ENCODE measurements at regions not wholly inside any gene's neighbourhood (a gene's known extent, or its start where the extent isn't known, plus 50 kb on each side); places are given as distances from the start of the nearest gene placed in this dataset.
A peak's percentile ranks its signal among the peaks of the same experiment; 100 is the strongest.

- Histone ChIP-seq H3K4me3 (no peak overlapping the region), H3K4me1 (no peaks in the 10 kb centered on the region), H3K36me3 (no peaks in the 10 kb centered on the region), H3K27ac (no peak overlapping the region), H3K9me3 (no peaks in the 10 kb centered on the region), H3K27me3 (no peaks in the 10 kb centered on the region)
- ATAC-seq = no peak
- 77 to 82% methylated on average over 3 of the region's 3 CpGs for WGBS, 2 donors (ENCODE audit: low coverage in 1 of 2)
- TF ChIP-seq POLR2A (IDR thresholded peaks at IDR 0.05) = no peak
- TF ChIP-seq CTCF (IDR thresholded peaks at IDR 0.05) = no peak
- TF ChIP-seq POLR2AphosphoS5 (IDR thresholded peaks at IDR 0.05) = no peak
- no peak for TF ChIP-seq EP300 (IDR thresholded peaks at IDR 0.05)
These were observed 156.7 kb upstream of the FAM241A start for GRCh38 chr4:111988514-111988913.

GRCh38 chr4:111989817-111990216 lies 155.4 kb upstream of the FAM241A start:
- 10 to 63% methylated on average over 1 of the region's 1 CpG for WGBS, 2 donors (ENCODE audit: low coverage in 1 of 2)
- no peak for TF ChIP-seq POLR2A (IDR thresholded peaks at IDR 0.05)
- TF ChIP-seq CTCF (IDR thresholded peaks at IDR 0.05) = no peak
- TF ChIP-seq POLR2AphosphoS5 (IDR thresholded peaks at IDR 0.05) = no peak
- no peak for TF ChIP-seq EP300 (IDR thresholded peaks at IDR 0.05)
- Histone ChIP-seq H3K4me3 (no peak overlapping the region), H3K27me3 (no peaks in the 10 kb centered on the region), H3K36me3 (no peaks in the 10 kb centered on the region), H3K27ac (no peak overlapping the region), H3K4me1 (no peaks in the 10 kb centered on the region), H3K9me3 (no peaks in the 10 kb centered on the region)
- no peak for ATAC-seq

GRCh38 chr4:111991163-111991562 lies 154.1 kb upstream of the FAM241A start:
- no peaks in the 10 kb centered on the region for H3K27me3 ChIP-seq
- H3K27ac ChIP-seq = no peak overlapping the region
- H3K4me1 ChIP-seq = no peaks in the 10 kb centered on the region
- ATAC-seq = no peak
- H3K36me3 ChIP-seq = no peaks in the 10 kb centered on the region
- TF ChIP-seq POLR2A (IDR thresholded peaks at IDR 0.05) (no peak), EP300 (IDR thresholded peaks at IDR 0.05) (no peak), POLR2AphosphoS5 (IDR thresholded peaks at IDR 0.05) (no peak), CTCF (IDR thresholded peaks at IDR 0.05) (no peak)
- WGBS, 2 donors (ENCODE audit: low coverage in 1 of 2) = 20 to 65% methylated on average over 1 to 3 of the region's 3 CpGs
- no peaks in the 10 kb centered on the region for H3K9me3 ChIP-seq
- H3K4me3 ChIP-seq = no peak overlapping the region

GRCh38 chr4:111991797-111992196 lies 153.5 kb upstream of the FAM241A start:
- Histone ChIP-seq H3K4me3 (no peak overlapping the region), H3K4me1 (no peaks in the 10 kb centered on the region), H3K9me3 (no peaks in the 10 kb centered on the region), H3K27me3 (no peaks in the 10 kb centered on the region), H3K27ac (no peak overlapping the region), H3K36me3 (no peaks in the 10 kb centered on the region)
- peak; percentile 66 for ATAC-seq
- 28 to 56% methylated on average over 2 to 3 of the region's 3 CpGs for WGBS, 2 donors (ENCODE audit: low coverage in 1 of 2)
- no peak for TF ChIP-seq EP300 (IDR thresholded peaks at IDR 0.05)
- TF ChIP-seq CTCF (IDR thresholded peaks at IDR 0.05) = no peak
- no peak for TF ChIP-seq POLR2AphosphoS5 (IDR thresholded peaks at IDR 0.05)
- no peak for TF ChIP-seq POLR2A (IDR thresholded peaks at IDR 0.05)

- no peaks in the 10 kb centered on the region for H3K4me1 ChIP-seq
- no peak for ATAC-seq
- 38 to 44% methylated on average over 7 of the region's 7 CpGs for WGBS, 2 donors (ENCODE audit: low coverage in 1 of 2)
- H3K4me3 ChIP-seq = no peak overlapping the region
- TF ChIP-seq POLR2A (IDR thresholded peaks at IDR 0.05) = no peak
- no peak for TF ChIP-seq POLR2AphosphoS5 (IDR thresholded peaks at IDR 0.05)
- no peak for TF ChIP-seq EP300 (IDR thresholded peaks at IDR 0.05)
- TF ChIP-seq CTCF (IDR thresholded peaks at IDR 0.05) = no peak
- H3K27me3 ChIP-seq = no peaks in the 10 kb centered on the region
- H3K27ac ChIP-seq = no peak overlapping the region
- H3K36me3 ChIP-seq = no peaks in the 10 kb centered on the region
- no peaks in the 10 kb centered on the region for H3K9me3 ChIP-seq
These were observed 152.7 kb upstream of the FAM241A start for GRCh38 chr4:111992351-111993168.
